ENCODE measurements at regions not wholly inside any gene's neighbourhood (a gene's known extent, or its start where the extent isn't known, plus 50 kb on each side); places are given as distances from the start of the nearest gene placed in this dataset.

DNA sequence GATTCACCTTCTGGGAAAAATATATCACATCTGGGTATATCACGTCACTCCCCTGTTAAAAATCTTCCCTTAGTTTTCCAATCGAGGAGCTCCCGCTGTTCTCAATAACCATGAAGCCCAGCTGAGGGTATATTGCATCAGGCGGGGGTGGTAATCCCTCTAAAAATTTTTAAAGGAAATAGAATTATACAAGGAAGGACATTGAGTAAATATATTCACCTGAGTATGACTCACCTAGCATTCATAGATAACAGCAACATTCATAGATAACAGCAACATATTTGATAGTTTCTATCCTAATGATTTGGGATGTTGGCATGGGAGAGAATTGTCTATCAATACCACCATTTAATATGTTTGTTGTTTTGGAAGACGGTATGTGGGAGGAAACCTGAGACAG lies 473.6 kb downstream of the RMST start:
- DNase-seq, result no peak

GRCh38 chr12:97938031-97938430 lies 475.4 kb downstream of the RMST start:
- DNase-seq, result no peak

- DNase-seq, result no peak
Observed at GRCh38 chr12:97939156-97939555, 476.6 kb downstream of the RMST start.

GRCh38 chr12:97940105-97940504 lies 477.5 kb downstream of the RMST start:
- DNase-seq, result no peak

DNA sequence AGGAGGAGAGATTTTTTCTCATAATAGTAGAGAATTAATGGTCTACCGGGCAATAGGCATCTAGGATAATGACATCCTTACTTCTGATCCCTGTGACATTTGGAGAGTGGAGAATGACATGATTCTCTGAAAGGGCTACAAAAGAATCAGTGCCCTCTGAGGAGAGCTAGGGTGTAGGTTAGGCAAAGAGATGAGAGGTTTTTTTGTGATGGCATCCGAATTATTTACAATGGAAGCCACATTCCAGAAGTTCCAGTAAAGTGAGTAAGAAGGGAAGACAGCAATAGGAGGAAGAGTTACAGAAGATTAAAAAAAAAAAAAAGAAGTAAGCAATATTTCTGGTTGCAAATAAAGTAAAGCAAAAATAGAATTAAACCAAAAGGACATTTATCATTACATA lies 478.0 kb downstream of the RMST start:
- no peak for DNase-seq

GRCh38 chr12:97941686-97942354 lies 479.2 kb downstream of the RMST start:
- no peak for DNase-seq

DNA sequence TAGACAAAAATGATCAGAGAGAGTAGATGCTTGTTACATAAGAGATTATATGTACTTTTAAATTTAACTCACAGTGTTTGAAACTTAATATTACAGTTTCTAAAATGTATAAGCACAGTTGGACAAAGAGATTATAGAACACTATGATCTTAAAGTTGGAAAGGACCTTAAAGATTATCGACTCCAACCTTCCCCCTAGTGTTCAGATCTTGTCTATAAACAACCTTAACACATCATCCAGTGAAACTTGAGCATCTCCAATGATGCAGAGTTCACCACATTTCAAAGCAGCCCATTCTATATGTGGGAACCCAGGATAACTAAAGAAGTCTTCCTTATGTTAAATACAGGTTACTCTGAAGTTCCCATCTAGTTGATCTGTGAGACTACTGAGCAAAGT lies 480.8 kb downstream of the RMST start:
- no peak for DNase-seq

DNA sequence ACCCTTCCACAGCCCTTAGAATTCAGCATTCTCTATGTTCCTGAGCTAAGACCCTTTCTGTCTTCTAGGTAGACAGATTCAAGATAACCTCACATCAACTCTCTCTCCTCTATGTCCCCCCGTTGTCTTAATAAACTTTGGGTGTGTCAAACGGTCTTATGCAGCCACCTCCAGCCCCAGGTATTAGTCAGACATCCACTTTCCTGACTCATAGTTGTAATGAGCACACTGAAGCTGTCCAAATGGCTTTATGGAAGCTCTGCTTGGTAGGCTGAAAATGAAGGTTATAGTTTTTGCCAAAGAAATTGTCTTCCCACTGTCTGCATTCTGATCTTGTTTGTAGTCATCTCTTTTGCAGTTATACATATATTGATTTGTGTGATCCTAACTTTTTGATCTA lies 482.0 kb downstream of the RMST start:
- no peak for DNase-seq

DNA sequence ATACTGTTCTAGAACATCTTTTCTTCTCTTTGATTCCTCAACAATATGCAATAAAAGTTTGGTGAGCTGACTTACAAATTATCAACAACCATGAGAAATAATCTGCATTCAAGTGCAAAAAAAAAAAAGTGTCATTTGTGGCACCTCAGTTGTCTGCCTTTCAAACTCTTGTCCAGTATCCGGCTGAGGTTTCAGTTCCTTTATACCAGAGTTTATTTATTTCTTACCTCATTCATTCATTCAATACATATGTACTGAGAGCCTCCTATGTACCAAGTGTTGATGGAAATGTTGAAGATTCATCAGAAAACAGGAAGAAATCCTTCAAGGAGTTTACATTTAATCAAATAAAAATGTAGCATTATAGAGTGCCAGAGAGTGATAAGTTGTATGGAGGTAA lies 484.1 kb downstream of the RMST start:
- DNase-seq, result no peak

- no peak for DNase-seq
Observed at GRCh38 chr12:97948591-97948990, 486.0 kb downstream of the RMST start.

DNA sequence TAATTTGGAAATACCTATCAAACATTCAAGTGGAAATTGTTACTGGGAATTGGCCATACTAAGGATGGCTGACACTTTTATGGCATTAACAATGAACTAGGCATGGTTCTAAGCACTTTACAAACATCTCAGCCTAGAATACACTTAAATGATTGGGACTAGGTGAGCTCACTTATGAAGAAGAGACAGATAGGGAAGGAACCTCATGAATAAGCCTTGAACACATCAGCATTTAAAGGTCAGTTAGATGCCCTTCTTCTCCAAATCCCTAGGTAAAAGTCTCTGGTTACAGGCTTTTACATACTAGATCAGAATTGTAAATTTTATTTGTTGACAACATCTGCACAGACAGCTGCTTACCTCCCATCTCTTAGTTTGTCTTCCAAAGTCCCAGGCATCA lies 488.6 kb downstream of the RMST start:
- no peak for DNase-seq

DNA sequence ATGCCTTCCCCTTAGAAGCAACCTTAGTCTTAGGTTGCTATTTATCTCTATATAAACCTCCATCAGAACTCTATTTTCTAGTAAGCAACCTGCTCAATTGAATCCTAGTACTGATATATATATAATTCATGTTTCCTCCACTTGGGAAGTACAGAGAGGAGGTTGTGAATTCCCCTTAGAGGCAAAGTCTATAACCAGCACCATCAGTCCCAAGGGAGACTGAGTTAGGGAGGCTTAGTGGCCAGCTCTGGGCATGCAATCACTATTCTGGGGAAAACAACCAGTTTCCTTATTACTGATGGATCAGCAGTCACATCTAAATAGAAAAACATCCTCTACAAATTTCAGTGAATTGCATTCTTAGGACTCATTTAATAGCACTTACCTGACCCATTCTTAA lies 489.1 kb downstream of the RMST start:
- DNase-seq, result no peak

DNA sequence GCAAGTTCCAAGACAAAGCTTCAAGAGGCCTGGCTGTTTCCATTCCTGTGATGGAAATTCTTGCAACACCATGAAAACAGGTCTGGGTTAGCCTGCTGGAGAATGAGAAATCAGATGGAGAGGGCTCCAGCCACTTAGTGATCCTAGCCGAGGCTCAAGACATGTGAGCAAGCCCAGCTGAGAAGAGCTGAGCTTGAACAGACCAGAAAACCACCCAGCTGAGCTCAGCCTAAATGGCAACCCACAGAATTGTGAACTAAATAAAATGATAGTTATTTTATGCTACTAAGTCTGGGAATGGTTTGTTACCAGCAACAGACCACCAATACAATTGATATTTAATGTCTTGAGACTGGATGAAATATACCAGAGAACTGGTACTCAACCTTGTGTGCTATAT lies 494.5 kb downstream of the RMST start:
- DNase-seq, result no peak

DNA sequence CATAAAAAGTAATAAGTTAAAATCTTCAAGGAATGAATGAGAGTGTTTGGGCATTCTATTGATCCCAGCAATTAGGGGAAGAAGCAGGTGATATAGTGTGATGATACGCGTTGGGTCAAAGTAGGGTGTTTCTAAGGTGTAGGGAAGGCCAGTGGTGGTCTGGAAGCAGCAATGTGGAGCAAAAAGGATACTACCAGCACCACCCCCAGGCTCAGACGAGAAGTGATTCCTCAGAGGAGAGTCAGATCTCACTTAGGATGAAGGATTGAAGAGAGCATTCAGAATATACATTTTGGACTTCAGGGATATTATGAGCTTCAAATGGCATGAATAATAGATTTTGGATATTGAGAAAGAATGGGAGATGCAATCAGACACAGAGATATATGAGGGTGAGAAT lies 497.6 kb downstream of the RMST start:
- no peak for DNase-seq

DNA sequence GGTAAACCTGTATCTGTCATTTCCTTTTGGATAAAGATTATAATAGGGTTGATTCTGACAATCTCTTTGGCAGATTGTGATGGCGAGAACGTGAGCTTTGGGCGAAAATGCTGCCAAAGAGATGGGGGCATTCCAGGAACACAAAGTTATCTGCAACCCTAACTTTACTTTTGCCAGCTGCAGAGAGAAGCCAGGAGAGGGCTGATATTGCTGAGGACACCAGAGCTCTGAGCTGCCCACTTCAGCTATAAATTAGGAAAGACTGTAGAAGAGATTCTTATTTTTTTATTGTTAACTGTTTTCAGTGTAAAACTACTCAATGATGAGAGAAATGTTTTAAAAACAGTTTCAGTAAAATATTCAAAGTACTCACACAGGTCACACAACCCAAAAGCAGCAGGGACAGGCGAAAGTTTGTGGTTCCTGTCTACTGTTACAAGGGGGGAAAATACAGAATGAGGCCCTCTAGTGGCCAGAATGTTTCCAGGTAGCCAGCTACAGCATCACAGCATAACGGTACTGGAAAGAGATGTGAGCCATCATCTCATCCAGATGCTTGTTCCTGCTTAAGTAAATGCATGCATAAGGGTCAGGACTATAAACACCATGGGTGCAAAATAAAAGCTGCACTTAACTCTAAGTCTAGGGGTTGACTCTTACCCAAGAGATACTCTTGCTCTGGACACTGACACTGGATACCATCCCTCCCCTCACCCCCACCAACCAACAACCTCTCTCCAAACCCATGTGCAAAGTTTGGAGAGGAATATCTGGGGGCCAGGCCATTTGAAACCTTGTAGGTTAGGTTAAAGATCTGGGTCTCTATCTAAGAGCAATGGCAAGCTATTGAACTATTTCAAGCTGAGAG lies 498.4 kb downstream of the RMST start:
- DNase-seq, result peak; percentile 10

- no peak for DNase-seq
Observed at GRCh38 chr12:97967831-97968230, 505.2 kb downstream of the RMST start.

- no peak for DNase-seq
Observed at GRCh38 chr12:97968641-97969197, 506.1 kb downstream of the RMST start.

DNA sequence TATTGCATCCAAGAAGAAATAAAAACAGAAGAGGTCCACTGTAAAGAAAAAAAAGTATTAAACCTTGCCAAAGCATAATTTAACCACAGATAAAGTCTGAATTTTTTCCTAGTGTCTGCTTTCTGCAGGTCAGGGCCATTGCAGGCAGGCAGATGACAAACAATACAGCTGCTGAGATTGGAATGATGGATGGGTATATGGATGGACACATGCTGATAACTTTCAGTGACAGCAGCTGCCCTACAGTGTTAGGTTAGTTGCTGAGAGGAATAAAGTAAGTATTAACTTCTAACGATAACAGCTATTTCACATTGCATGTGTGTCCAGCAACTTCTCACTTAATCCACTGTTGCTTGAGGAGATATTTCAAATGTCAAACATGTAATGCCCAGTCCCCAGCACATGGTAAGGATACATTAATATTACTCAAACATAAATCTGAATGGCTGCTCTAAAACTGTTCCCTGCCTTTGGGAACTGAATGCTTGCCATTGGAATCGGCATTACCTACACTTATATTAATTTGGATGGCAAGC lies 515.3 kb downstream of the RMST start:
- no peak for DNase-seq

DNA sequence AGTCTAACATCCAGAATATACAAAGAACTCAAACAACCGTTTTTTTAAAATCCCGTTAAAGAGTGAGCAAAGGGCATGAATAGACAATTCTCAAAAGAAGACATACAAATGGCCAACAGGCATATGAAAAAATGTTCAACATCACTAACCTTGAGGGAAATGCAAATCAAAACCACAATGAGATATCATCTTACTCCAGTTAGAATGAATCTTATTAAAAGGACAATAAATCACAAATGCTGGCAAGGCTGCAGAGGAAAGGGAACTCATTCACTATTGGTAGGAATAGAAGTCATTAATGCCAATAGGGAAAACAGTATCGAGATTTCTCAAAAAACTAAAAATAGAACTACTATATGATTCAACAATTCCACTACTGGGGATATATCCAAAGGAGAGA lies 520.1 kb downstream of the RMST start:
- DNase-seq, result no peak

GRCh38 chr12:97983796-97984195 lies 521.2 kb downstream of the RMST start:
- DNase-seq, result no peak

- no peak for DNase-seq
Observed at GRCh38 chr12:97984436-97984835, 521.8 kb downstream of the RMST start.

GRCh38 chr12:97984974-97985580 lies 522.5 kb downstream of the RMST start:
- DNase-seq, result no peak

- no peak for DNase-seq
Observed at GRCh38 chr12:97985834-97986233, 523.2 kb downstream of the RMST start.

Measured in right kidney (tissue), 1 donor.